K562 (cell line): ENCODE measurements at regions not wholly inside any gene's neighbourhood (a gene's known extent, or its start where the extent isn't known, plus 50 kb on each side); places are given as distances from the start of the nearest gene placed in this dataset.

Experiments
- ATAC-seq: fragments of 200-7000 bp; cut with Tn5 transposase; 3 replicates; pipeline ENCODE4 v1.9.1; 2020; ENCODE audit warnings: moderate library complexity
- BruUV-seq: library from RNA; stranded (reverse); fragments of 400-500 nt; replicated peaks from 2 replicates; lab custom pipeline; 2021; lab: Mats Ljungman, UMichigan
- CTCF ChIA-PET: fragments of 300-600 bp; formaldehyde crosslinking; extraction: SDS; loops from one replicate; lab custom pipeline; 2021; ENCODE audit warnings: low intra/inter-chr PET ratio; lab: Yijun Ruan, JAX
- POLR2A ChIA-PET: fragments of 300-600, 350-650 bp; sonication (Branson Sonifier 250); formaldehyde crosslinking; extraction: SDS; loops from one replicate; lab custom pipeline; 2021; ENCODE audit warnings: antibody characterized with exemption, inconsistent platforms; lab: Yijun Ruan, JAX
- DNase-seq, 4 experiments: peaks; one replicate each; pipeline versions ENCODE4 v3.0.0 to v3.0.0-alpha.2; 2011 to 2018; ENCODE audit warnings: low spot score in 3 of 4, mixed read lengths in 3 of 4; ENCODE audit errors: extremely low read depth in 1 of 4
- FAIRE-seq: peaks from 2 replicates; lab custom pipeline; 2011; peaks lifted over from hg19 to GRCh38; lab: Jason Lieb, UNC
- H2AFZ ChIP-seq: 2 replicates; pipeline ENCODE4 v1.6.0; 2011; ENCODE audit warnings: low read depth, low read length, control low read depth, inconsistent platforms
- H3K27ac ChIP-seq: fragments of 200-600 bp; 3 replicates; pipeline ENCODE4 v1.8.0; 2011; ENCODE audit warnings: low read depth, mild to moderate bottlenecking, control low read depth, inconsistent platforms, low read length, moderate library complexity, mixed read lengths; ENCODE audit errors: extremely low read depth
- H3K27me3 ChIP-seq, 2 experiments: fragments of 300-600 bp in 1 of 2; 2 replicates in 1 of 2; 3 replicates in 1 of 2; pipeline versions ENCODE4 v1.6.0 to v1.8.0; 2011; ENCODE audit warnings: inconsistent platforms in 2 of 2, low read length in 2 of 2, mild to moderate bottlenecking in 1 of 2, mixed read lengths in 1 of 2, moderate library complexity in 1 of 2; ENCODE audit not compliant: control insufficient read depth in 2 of 2, insufficient read depth in 2 of 2
- H3K36me3 ChIP-seq: fragments of 300-600 bp; 3 replicates; pipeline ENCODE4 v1.8.0; 2011; ENCODE audit warnings: mild to moderate bottlenecking, low read length, inconsistent platforms; ENCODE audit not compliant: control insufficient read depth, insufficient read depth
- H3K4me1 ChIP-seq, 2 experiments: fragments of 200-600 bp in 1 of 2; replicated peaks in 1 of 2; 2 replicates in 1 of 2; 3 replicates in 1 of 2; pipeline versions ENCODE4 v1.5.1 to v1.8.0; 2011; ENCODE audit warnings: inconsistent platforms in 2 of 2, low read length in 2 of 2, mild to moderate bottlenecking in 1 of 2, mixed read lengths in 1 of 2, moderate library complexity in 1 of 2; ENCODE audit not compliant: control insufficient read depth in 2 of 2, insufficient read depth in 2 of 2
- H3K4me2 ChIP-seq: 2 replicates; pipeline ENCODE4 v1.6.1; 2011; ENCODE audit warnings: low read length, control low read depth, inconsistent platforms, mixed read lengths; ENCODE audit not compliant: insufficient read depth
- H3K4me3 ChIP-seq: fragments of 200-600 bp; sonication (generic), shearing (Covaris generic); 2 replicates; pipeline ENCODE4 v1.5.1; 2016; ENCODE audit warnings: control low read depth, inconsistent platforms
- H3K79me2 ChIP-seq: fragments of 200-600 bp; 3 replicates; pipeline ENCODE4 v1.8.0; 2011; ENCODE audit warnings: low read length, inconsistent platforms; ENCODE audit not compliant: control insufficient read depth, insufficient read depth
- H3K9ac ChIP-seq, 2 experiments: 2 replicates each; pipeline versions ENCODE4 v1.6.0 to v1.6.1; 2011; ENCODE audit warnings: low read depth in 2 of 2, low read length in 2 of 2, control low read depth in 1 of 2, inconsistent platforms in 1 of 2, mild to moderate bottlenecking in 1 of 2, mixed read lengths in 1 of 2; ENCODE audit not compliant: insufficient read depth in 1 of 2
- H3K9me1 ChIP-seq: one replicate; pipeline ENCODE4 v1.6.0; 2011; ENCODE audit warnings: inconsistent platforms, mild to moderate bottlenecking, low read length, moderate library complexity; ENCODE audit not compliant: control insufficient read depth, insufficient read depth
- H3K9me3 ChIP-seq: replicated peaks from 2 replicates; pipeline ENCODE4 v1.5.1; 2011; ENCODE audit warnings: low read depth, low read length, inconsistent platforms; ENCODE audit not compliant: control insufficient read depth, insufficient read depth
- H4K20me1 ChIP-seq: replicated peaks from 2 replicates; pipeline ENCODE4 v1.6.1; 2011; ENCODE audit warnings: low read length, inconsistent platforms, mixed read lengths; ENCODE audit not compliant: control insufficient read depth, insufficient read depth
- ADNP ChIP-seq: fragments of 200-800 bp; sonication (Bioruptor generic); IDR thresholded peaks from 2 replicates; pipeline ENCODE4 v1.6.1; 2016; ENCODE audit warnings: missing genetic modification characterization, missing compliant biosample characterization
- HDAC1 ChIP-seq, 2 experiments: fragments of 450-650 bp; IDR thresholded peaks; 2 replicates each; pipeline ENCODE4 v1.6.1; 2016 to 2017; ENCODE audit warnings: inconsistent platforms in 1 of 2, mild to moderate bottlenecking in 1 of 2, moderate library complexity in 1 of 2
- HLTF ChIP-seq: fragments of 450-650 bp; IDR thresholded peaks from 2 replicates; pipeline ENCODE4 v1.6.1; 2016
- HMGN3 ChIP-seq: IDR thresholded peaks from 2 replicates; pipeline ENCODE4 v1.6.1; 2011; ENCODE audit warnings: borderline replicate concordance, low read depth, mild to moderate bottlenecking, mixed read lengths, low read length; ENCODE audit not compliant: insufficient read length; ENCODE audit errors: extremely low read depth
- TRIM24 ChIP-seq, 2 experiments: fragments of 450-650 bp; IDR thresholded peaks; 2 replicates each; pipeline ENCODE4 v1.6.1; 2016
- XRCC5 ChIP-seq: fragments of 200-400 bp; formaldehyde crosslinking; IDR thresholded peaks from 2 replicates; pipeline ENCODE4 v1.6.1; 2017; ENCODE audit warnings: low read depth, mild to moderate bottlenecking, low read length
- ZEB2 ChIP-seq: fragments of 450-650 bp; IDR thresholded peaks from 2 replicates; pipeline ENCODE4 v1.6.1; 2016
- ZNF165 ChIP-seq: fragments of 250-450 bp; sonication (Bioruptor Pico); IDR thresholded peaks from 2 replicates; pipeline ENCODE4 v1.4.0; 2020; ENCODE audit warnings: borderline replicate concordance
- WGBS: fragments of 100-300 bp; shearing (Covaris generic); methylation state at CpG from one replicate; pipeline ENCODE4 v1.1.6; 2016; ENCODE audit warnings: low coverage, mixed read lengths; ENCODE audit not compliant: insufficient coverage; ENCODE audit errors: missing lambda C conversion rate; 5-methylcytosine and 5-hydroxymethylcytosine counted together
- in situ Hi-C: fragments of 300-500 bp; cut with MboI; formaldehyde crosslinking; loops from 4 replicates; pipeline ENCODE4 v1.15.0; 2018; ENCODE audit warnings: inconsistent platforms, mixed read lengths
- intact Hi-C: fragments of 100-400 bp; cut with micrococcal nuclease; formaldehyde crosslinking; loops from 2 replicates; pipeline ENCODE4 v1.14.2; 2022
- TF ChIP-seq, protein P1 (sequence below): sonication (generic); formaldehyde crosslinking; IDR thresholded peaks from 2 replicates; pipeline ENCODE4 v1.8.0; 2023; ENCODE audit warnings: mild to moderate bottlenecking, missing genetic modification reagents
- TF ChIP-seq, protein P2 (sequence below): sonication (generic); formaldehyde crosslinking; IDR thresholded peaks from 2 replicates; pipeline ENCODE4 v1.8.1; 2022; ENCODE audit warnings: missing genetic modification reagents
- TF ChIP-seq, protein P3 (sequence below): fragments of 250-450 bp; sonication (Bioruptor Pico); IDR thresholded peaks from 2 replicates; pipeline ENCODE4 v1.4.0; 2020; ENCODE audit warnings: borderline replicate concordance
- TF ChIP-seq, protein P4 (sequence below): fragments of 450-650 bp; IDR thresholded peaks from one replicate; pipeline ENCODE4 v1.6.1; 2018; ENCODE audit warnings: mild to moderate bottlenecking, moderate library complexity; ENCODE audit not compliant: partially characterized antibody

DNA sequence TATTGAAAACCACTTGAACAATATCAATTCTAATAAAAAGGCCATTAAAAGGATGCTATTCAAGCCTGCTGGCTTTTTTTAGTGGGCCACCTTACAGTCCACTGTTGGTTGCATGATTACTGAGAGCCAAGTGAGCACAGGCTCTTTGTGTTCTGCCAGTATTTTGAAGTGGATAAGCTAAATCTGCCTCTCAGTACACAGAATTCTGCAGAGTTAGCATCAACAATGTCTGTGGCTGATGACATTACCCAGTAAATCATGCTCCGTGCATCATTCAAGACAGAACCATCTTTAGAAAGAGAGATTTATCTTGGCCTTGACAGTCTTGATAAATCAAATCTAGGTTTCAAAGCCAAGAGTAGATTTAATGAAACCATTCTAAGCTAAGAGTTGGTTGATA is 119.0 kb upstream of the GNPDA2 start (continued):
- TF ChIP-seq, protein P1, sequence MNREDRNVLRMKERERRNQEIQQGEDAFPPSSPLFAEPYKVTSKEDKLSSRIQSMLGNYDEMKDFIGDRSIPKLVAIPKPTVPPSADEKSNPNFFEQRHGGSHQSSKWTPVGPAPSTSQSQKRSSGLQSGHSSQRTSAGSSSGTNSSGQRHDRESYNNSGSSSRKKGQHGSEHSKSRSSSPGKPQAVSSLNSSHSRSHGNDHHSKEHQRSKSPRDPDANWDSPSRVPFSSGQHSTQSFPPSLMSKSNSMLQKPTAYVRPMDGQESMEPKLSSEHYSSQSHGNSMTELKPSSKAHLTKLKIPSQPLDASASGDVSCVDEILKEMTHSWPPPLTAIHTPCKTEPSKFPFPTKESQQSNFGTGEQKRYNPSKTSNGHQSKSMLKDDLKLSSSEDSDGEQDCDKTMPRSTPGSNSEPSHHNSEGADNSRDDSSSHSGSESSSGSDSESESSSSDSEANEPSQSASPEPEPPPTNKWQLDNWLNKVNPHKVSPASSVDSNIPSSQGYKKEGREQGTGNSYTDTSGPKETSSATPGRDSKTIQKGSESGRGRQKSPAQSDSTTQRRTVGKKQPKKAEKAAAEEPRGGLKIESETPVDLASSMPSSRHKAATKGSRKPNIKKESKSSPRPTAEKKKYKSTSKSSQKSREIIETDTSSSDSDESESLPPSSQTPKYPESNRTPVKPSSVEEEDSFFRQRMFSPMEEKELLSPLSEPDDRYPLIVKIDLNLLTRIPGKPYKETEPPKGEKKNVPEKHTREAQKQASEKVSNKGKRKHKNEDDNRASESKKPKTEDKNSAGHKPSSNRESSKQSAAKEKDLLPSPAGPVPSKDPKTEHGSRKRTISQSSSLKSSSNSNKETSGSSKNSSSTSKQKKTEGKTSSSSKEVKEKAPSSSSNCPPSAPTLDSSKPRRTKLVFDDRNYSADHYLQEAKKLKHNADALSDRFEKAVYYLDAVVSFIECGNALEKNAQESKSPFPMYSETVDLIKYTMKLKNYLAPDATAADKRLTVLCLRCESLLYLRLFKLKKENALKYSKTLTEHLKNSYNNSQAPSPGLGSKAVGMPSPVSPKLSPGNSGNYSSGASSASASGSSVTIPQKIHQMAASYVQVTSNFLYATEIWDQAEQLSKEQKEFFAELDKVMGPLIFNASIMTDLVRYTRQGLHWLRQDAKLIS (CRISPR knock-in tag): no peak
- TF ChIP-seq ZEB2: no peak
- TF ChIP-seq XRCC5: no peak

DNA sequence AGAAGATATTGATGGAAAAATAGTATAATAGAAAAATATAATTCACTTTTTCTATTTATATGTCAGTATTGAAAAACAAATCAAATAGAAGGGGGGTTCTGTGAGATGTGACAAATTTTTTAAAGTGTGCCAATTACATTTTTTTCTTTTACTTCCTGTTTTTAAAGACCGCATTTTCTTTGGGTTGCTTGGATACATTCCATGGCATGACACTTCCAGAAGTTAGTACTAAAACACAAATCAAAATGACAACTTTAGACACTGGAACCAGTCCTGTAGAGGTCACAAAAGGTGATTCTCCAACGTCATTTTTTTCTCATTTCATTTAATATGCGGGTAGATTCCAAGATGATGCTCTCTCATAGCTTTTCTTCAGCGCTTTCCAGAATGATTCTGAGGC is 116.2 kb upstream of the GNPDA2 start:
- BruUV-seq: no TSS peak
- no peak overlapping the region for H3K27ac ChIP-seq
- FAIRE-seq (no peak), DNase-seq (no peak), ATAC-seq (no peak)
- H3K27me3 ChIP-seq: no peaks in the 10 kb centered on the region
- no peak overlapping the region for H3K4me3 ChIP-seq
- no peaks in the 10 kb centered on the region for H4K20me1 ChIP-seq
- no peaks in the 10 kb centered on the region for H3K4me1 ChIP-seq
- in situ Hi-C loops (no loop called here), intact Hi-C loops (no loop called here)
- no peaks in the 10 kb centered on the region for H3K36me3 ChIP-seq
- ChIA-PET POLR2A (no interaction called here), CTCF (no interaction called here)
- H2AFZ ChIP-seq: no peak overlapping the region
- H3K4me2 ChIP-seq: no peak overlapping the region
- H3K9ac ChIP-seq: no peak overlapping the region
- H3K9me1 ChIP-seq: no peaks in the 10 kb centered on the region
- no peaks in the 10 kb centered on the region for H3K79me2 ChIP-seq
- H3K9me3 ChIP-seq: no peaks in the 10 kb centered on the region
- WGBS: 2% methylated on average over 4 of the region's 4 CpGs
- TF ChIP-seq ZNF165 (CRISPR knock-in tag): no peak
- no peak for TF ChIP-seq HLTF
- TF ChIP-seq HDAC1 (IDR thresholded peaks at IDR 0.05): no peak
- TF ChIP-seq ADNP: no peak
- TF ChIP-seq, protein P2, sequence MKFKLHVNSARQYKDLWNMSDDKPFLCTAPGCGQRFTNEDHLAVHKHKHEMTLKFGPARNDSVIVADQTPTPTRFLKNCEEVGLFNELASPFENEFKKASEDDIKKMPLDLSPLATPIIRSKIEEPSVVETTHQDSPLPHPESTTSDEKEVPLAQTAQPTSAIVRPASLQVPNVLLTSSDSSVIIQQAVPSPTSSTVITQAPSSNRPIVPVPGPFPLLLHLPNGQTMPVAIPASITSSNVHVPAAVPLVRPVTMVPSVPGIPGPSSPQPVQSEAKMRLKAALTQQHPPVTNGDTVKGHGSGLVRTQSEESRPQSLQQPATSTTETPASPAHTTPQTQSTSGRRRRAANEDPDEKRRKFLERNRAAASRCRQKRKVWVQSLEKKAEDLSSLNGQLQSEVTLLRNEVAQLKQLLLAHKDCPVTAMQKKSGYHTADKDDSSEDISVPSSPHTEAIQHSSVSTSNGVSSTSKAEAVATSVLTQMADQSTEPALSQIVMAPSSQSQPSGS (CRISPR knock-in tag): no peak
- TF ChIP-seq, protein P3, sequence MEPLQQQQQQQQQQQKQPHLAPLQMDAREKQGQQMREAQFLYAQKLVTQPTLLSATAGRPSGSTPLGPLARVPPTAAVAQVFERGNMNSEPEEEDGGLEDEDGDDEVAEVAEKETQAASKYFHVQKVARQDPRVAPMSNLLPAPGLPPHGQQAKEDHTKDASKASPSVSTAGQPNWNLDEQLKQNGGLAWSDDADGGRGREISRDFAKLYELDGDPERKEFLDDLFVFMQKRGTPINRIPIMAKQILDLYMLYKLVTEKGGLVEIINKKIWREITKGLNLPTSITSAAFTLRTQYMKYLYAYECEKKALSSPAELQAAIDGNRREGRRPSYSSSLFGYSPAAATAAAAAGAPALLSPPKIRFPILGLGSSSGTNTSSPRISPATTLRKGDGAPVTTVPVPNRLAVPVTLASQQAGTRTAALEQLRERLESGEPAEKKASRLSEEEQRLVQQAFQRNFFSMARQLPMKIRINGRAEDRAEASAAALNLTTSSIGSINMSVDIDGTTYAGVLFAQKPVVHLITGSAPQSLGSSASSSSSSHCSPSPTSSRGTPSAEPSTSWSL (CRISPR knock-in tag): no peak
- no peak for TF ChIP-seq HMGN3
- TF ChIP-seq TRIM24 (IDR thresholded peaks at IDR 0.05): no peak
- TF ChIP-seq, protein P4, sequence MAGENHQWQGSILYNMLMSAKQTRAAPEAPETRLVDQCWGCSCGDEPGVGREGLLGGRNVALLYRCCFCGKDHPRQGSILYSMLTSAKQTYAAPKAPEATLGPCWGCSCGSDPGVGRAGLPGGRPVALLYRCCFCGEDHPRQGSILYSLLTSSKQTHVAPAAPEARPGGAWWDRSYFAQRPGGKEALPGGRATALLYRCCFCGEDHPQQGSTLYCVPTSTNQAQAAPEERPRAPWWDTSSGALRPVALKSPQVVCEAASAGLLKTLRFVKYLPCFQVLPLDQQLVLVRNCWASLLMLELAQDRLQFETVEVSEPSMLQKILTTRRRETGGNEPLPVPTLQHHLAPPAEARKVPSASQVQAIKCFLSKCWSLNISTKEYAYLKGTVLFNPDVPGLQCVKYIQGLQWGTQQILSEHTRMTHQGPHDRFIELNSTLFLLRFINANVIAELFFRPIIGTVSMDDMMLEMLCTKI: no peak
